ENCODE measurements at regions not wholly inside any gene's neighbourhood (a gene's known extent, or its start where the extent isn't known, plus 50 kb on each side); places are given as distances from the start of the nearest gene placed in this dataset.

GRCh38 chr14:99094901-99095300 is 177.1 kb downstream of the BCL11B start:
- H4K20me1 ChIP-seq (ENCODE audit: insufficient read depth, poor library complexity, severe bottlenecking): no peaks in the 10 kb centered on the region
- WGBS (ENCODE audit: low lambda C conversion rate, missing lambda C conversion rate): 90% methylated on average over 12 of the region's 12 CpGs
- H2AFZ ChIP-seq: no peak overlapping the region
- H3K9me3 ChIP-seq (ENCODE audit: low read depth): peaks cover 4% of the 10 kb centered on the region
- no peaks in the 10 kb centered on the region for H3K79me2 ChIP-seq
- no peaks in the 10 kb centered on the region for H3K36me3 ChIP-seq (replicated peaks; ENCODE audit: insufficient read depth, low read depth)
- H3K9me2 ChIP-seq (replicated peaks; ENCODE audit: insufficient read depth): no peaks in the 10 kb centered on the region
- H3K4me1 ChIP-seq (ENCODE audit: insufficient read depth): no peaks in the 10 kb centered on the region
- H3K4me2 ChIP-seq: no peak overlapping the region
- no peak overlapping the region for H3K4me3 ChIP-seq
- TF ChIP-seq EZH2phosphoT487 (IDR thresholded peaks at IDR 0.05; ENCODE audit: low read depth, severe bottlenecking, unreplicated experiment): no peak
- no peak for TF ChIP-seq EZH2 (IDR thresholded peaks at IDR 0.05; ENCODE audit: borderline replicate concordance)
- TF ChIP-seq CTCF (IDR thresholded peaks at IDR 0.05; ENCODE audit: poor library complexity): no peak
- DNase-seq (ENCODE audit: low spot score): no peak
- no peaks in the 10 kb centered on the region for H3K27me3 ChIP-seq
- no peak overlapping the region for H3K27ac ChIP-seq

GRCh38 chr14:99095369-99095768 is 176.6 kb downstream of the BCL11B start:
- H3K79me2 ChIP-seq: no peaks in the 10 kb centered on the region
- no peaks in the 10 kb centered on the region for H3K27me3 ChIP-seq
- H3K36me3 ChIP-seq (replicated peaks; ENCODE audit: insufficient read depth, low read depth): no peaks in the 10 kb centered on the region
- TF ChIP-seq EZH2 (IDR thresholded peaks at IDR 0.05; ENCODE audit: borderline replicate concordance) (no peak), CTCF (IDR thresholded peaks at IDR 0.05; ENCODE audit: poor library complexity) (no peak)
- H2AFZ ChIP-seq: no peak overlapping the region
- no peak overlapping the region for H3K4me3 ChIP-seq
- peaks cover 4% of the 10 kb centered on the region for H3K9me3 ChIP-seq (ENCODE audit: low read depth)
- DNase-seq (ENCODE audit: low spot score): no peak
- no peaks in the 10 kb centered on the region for H3K9me2 ChIP-seq (replicated peaks; ENCODE audit: insufficient read depth)
- WGBS (ENCODE audit: low lambda C conversion rate, missing lambda C conversion rate): 91% methylated on average over 2 of the region's 2 CpGs
- H4K20me1 ChIP-seq (ENCODE audit: insufficient read depth, poor library complexity, severe bottlenecking): no peaks in the 10 kb centered on the region
- H3K4me2 ChIP-seq: no peak overlapping the region
- H3K4me1 ChIP-seq (ENCODE audit: insufficient read depth): no peaks in the 10 kb centered on the region
- H3K27ac ChIP-seq: no peak overlapping the region

DNA sequence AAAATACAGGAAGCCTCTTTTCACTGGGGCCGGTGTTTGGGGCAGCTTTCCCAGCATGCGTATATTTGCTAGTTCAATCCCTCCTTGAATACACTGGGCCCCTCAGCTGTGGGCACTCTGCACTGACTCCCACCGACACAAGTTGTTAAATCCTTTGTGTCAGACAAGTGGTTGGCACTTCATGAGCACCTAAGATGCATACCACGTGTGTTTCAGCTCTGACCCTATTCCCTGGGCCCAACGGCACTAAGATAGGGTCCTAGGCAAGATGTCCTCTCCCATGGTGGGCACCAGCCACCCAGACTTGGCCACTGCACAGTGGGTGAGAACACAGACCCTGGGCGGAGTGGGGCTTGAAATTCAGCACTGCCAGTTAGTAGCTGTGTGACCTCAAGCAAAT is 173.8 kb downstream of the BCL11B start:
- WGBS (ENCODE audit: low lambda C conversion rate, missing lambda C conversion rate): 90% methylated on average over 6 of the region's 6 CpGs
- no peaks in the 10 kb centered on the region for H3K9me3 ChIP-seq (ENCODE audit: low read depth)
- H3K27me3 ChIP-seq: no peaks in the 10 kb centered on the region
- H3K4me1 ChIP-seq (ENCODE audit: insufficient read depth): no peaks in the 10 kb centered on the region
- no peaks in the 10 kb centered on the region for H3K9me2 ChIP-seq (replicated peaks; ENCODE audit: insufficient read depth)
- H3K27ac ChIP-seq: no peak overlapping the region
- no peaks in the 10 kb centered on the region for H3K36me3 ChIP-seq (replicated peaks; ENCODE audit: insufficient read depth, low read depth)
- no peak for DNase-seq (ENCODE audit: low spot score)
- no peak overlapping the region for H3K4me3 ChIP-seq
- TF ChIP-seq EZH2 (IDR thresholded peaks at IDR 0.05; ENCODE audit: borderline replicate concordance) (no peak), CTCF (IDR thresholded peaks at IDR 0.05; ENCODE audit: poor library complexity) (no peak), EZH2phosphoT487 (IDR thresholded peaks at IDR 0.05; ENCODE audit: low read depth, severe bottlenecking, unreplicated experiment) (no peak)
- no peak overlapping the region for H3K4me2 ChIP-seq
- no peaks in the 10 kb centered on the region for H3K79me2 ChIP-seq
- H2AFZ ChIP-seq: no peak overlapping the region
- no peaks in the 10 kb centered on the region for H4K20me1 ChIP-seq (ENCODE audit: insufficient read depth, poor library complexity, severe bottlenecking)
